ENCODE measurements at regions not wholly inside any gene's neighbourhood (a gene's known extent, or its start where the extent isn't known, plus 50 kb on each side); places are given as distances from the start of the nearest gene placed in this dataset.
A peak's percentile ranks its signal among the peaks of the same experiment; 100 is the strongest.

DNA sequence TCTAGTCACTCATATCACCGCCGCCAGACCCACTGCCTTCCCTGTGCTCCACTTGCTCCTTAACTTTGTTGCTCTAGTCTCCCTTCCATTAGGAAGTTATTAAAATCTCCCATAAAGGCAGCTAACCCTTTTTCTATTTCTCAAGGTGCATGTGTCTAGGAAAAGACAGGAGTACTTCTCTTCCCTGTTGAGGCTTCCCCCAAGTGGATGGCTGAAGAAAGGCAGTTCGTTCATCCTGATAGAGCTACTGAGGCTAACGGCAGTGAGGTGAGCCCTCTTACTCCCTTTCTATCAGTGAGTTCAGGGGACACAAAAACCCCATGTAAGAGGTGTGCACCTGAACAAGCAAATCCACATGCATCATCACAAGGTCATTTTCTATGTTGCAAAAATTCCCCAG, 397.8 kb downstream of the IGSF11 start:
- TF ChIP-seq CREB1 (IDR thresholded peaks at IDR 0.05): no peak
- TF ChIP-seq, protein P1, sequence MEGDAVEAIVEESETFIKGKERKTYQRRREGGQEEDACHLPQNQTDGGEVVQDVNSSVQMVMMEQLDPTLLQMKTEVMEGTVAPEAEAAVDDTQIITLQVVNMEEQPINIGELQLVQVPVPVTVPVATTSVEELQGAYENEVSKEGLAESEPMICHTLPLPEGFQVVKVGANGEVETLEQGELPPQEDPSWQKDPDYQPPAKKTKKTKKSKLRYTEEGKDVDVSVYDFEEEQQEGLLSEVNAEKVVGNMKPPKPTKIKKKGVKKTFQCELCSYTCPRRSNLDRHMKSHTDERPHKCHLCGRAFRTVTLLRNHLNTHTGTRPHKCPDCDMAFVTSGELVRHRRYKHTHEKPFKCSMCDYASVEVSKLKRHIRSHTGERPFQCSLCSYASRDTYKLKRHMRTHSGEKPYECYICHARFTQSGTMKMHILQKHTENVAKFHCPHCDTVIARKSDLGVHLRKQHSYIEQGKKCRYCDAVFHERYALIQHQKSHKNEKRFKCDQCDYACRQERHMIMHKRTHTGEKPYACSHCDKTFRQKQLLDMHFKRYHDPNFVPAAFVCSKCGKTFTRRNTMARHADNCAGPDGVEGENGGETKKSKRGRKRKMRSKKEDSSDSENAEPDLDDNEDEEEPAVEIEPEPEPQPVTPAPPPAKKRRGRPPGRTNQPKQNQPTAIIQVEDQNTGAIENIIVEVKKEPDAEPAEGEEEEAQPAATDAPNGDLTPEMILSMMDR (IDR thresholded peaks at IDR 0.05; ENCODE audit: control extremely low read depth in 1 of 3, insufficient read depth in 1 of 3, low read depth in 1 of 3, low read length in 3 of 3): peak; percentile 24 to 69 (median 46)
- TF ChIP-seq, protein P2, sequence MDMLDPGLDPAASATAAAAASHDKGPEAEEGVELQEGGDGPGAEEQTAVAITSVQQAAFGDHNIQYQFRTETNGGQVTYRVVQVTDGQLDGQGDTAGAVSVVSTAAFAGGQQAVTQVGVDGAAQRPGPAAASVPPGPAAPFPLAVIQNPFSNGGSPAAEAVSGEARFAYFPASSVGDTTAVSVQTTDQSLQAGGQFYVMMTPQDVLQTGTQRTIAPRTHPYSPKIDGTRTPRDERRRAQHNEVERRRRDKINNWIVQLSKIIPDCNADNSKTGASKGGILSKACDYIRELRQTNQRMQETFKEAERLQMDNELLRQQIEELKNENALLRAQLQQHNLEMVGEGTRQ (IDR thresholded peaks at IDR 0.05; ENCODE audit: low read length): no peak
